ENCODE measurements at regions not wholly inside any gene's neighbourhood (a gene's known extent, or its start where the extent isn't known, plus 50 kb on each side); places are given as distances from the start of the nearest gene placed in this dataset.

GRCh38 chr3:70832089-70832833 is 519.8 kb upstream of the MDFIC2 start:
- in situ Hi-C loops (cut with HindIII; ENCODE audit: low sequenced_read_pairs), result no loop called here
- TF ChIP-seq CTCF (IDR thresholded peaks at IDR 0.05; ENCODE audit: low read depth, low read length), result no peak
- peak; percentile 80 for DNase-seq (ENCODE audit: low read depth, low spot score)
- H3K4me3 ChIP-seq (ENCODE audit: low read depth, low read length), result no peak overlapping the region

GRCh38 chr3:70829092-70829491 is 516.7 kb upstream of the MDFIC2 start:
- no peak overlapping the region for H3K4me3 ChIP-seq (ENCODE audit: low read depth, low read length)
- DNase-seq (ENCODE audit: low read depth, low spot score), result peak; percentile 84
- TF ChIP-seq CTCF (IDR thresholded peaks at IDR 0.05; ENCODE audit: low read depth, low read length), result no peak
- in situ Hi-C loops (cut with HindIII; ENCODE audit: low sequenced_read_pairs), result no loop called here

- peak; percentile 88 for DNase-seq (ENCODE audit: low read depth, low spot score)
- in situ Hi-C loops (cut with HindIII; ENCODE audit: low sequenced_read_pairs), result no loop called here
- no peak for TF ChIP-seq CTCF (IDR thresholded peaks at IDR 0.05; ENCODE audit: low read depth, low read length)
- H3K4me3 ChIP-seq (ENCODE audit: low read depth, low read length), result no peak overlapping the region
Measured at GRCh38 chr3:70824773-70825172, 512.3 kb upstream of the MDFIC2 start.

- H3K4me3 ChIP-seq (ENCODE audit: low read depth, low read length), result no peak overlapping the region
- TF ChIP-seq CTCF (IDR thresholded peaks at IDR 0.05; ENCODE audit: low read depth, low read length), result no peak
- in situ Hi-C loops (cut with HindIII; ENCODE audit: low sequenced_read_pairs), result no loop called here
- DNase-seq (ENCODE audit: low read depth, low spot score), result peak; percentile 69
Measured at GRCh38 chr3:70824078-70824477, 511.6 kb upstream of the MDFIC2 start.

GRCh38 chr3:70823622-70824021 is 511.2 kb upstream of the MDFIC2 start:
- in situ Hi-C loops (cut with HindIII; ENCODE audit: low sequenced_read_pairs), result no loop called here
- H3K4me3 ChIP-seq (ENCODE audit: low read depth, low read length), result no peak overlapping the region
- TF ChIP-seq CTCF (IDR thresholded peaks at IDR 0.05; ENCODE audit: low read depth, low read length), result no peak
- DNase-seq (ENCODE audit: low read depth, low spot score), result no peak

- no peak for TF ChIP-seq CTCF (IDR thresholded peaks at IDR 0.05; ENCODE audit: low read depth, low read length)
- H3K4me3 ChIP-seq (ENCODE audit: low read depth, low read length), result no peak overlapping the region
- DNase-seq (ENCODE audit: low read depth, low spot score), result no peak
- in situ Hi-C loops (cut with HindIII; ENCODE audit: low sequenced_read_pairs), result no loop called here
Measured at GRCh38 chr3:70822669-70823068, 510.2 kb upstream of the MDFIC2 start.

Data from astrocyte of the spinal cord (primary cell).